Neural progenitor cell (in vitro differentiated cells): ENCODE measurements at regions not wholly inside any gene's neighbourhood (a gene's known extent, or its start where the extent isn't known, plus 50 kb on each side); places are given as distances from the start of the nearest gene placed in this dataset.

Experiments
- DNase-seq: peaks from one replicate; pipeline ENCODE4 v3.0.0-alpha.2; 2016; ENCODE audit warnings: low spot score
- H2AFZ ChIP-seq: fragments of 200-600 bp; sonication (generic); replicated peaks from 2 replicates; pipeline ENCODE4 v1.6.1; 2016; ENCODE audit warnings: antibody characterized with exemption
- H3F3A ChIP-seq: fragments of 200-600 bp; sonication (generic); 2 replicates; pipeline ENCODE4 v1.6.1; 2016; ENCODE audit warnings: antibody characterized with exemption, low read depth
- H3K27ac ChIP-seq: fragments of 200-600 bp; sonication (generic); 2 replicates; pipeline ENCODE4 v1.5.1; 2016; ENCODE audit warnings: mild to moderate bottlenecking
- H3K27me3 ChIP-seq: fragments of 200-600 bp; sonication (generic); 2 replicates; pipeline ENCODE4 v1.6.1; 2016; ENCODE audit warnings: mild to moderate bottlenecking, moderate library complexity
- H3K36me3 ChIP-seq: fragments of 200-600 bp; sonication (generic); 2 replicates; pipeline ENCODE4 v1.5.1; 2016
- H3K4me1 ChIP-seq: fragments of 200-600 bp; sonication (generic); 2 replicates; pipeline ENCODE4 v1.6.1; 2016; ENCODE audit warnings: mixed run types
- H3K4me2 ChIP-seq: fragments of 200-600 bp; sonication (generic); 2 replicates; pipeline ENCODE4 v1.6.1; 2016
- H3K4me3 ChIP-seq: fragments of 200-600 bp; sonication (generic); 2 replicates; pipeline ENCODE4 v1.5.1; 2016
- H3K79me2 ChIP-seq: fragments of 200-600 bp; sonication (generic); 2 replicates; pipeline ENCODE4 v1.6.1; 2016; ENCODE audit warnings: low read depth
- H3K9ac ChIP-seq: fragments of 200-600 bp; sonication (generic); 2 replicates; pipeline ENCODE4 v1.6.1; 2016
- H3K9me3 ChIP-seq: fragments of 200-600 bp; sonication (generic); 2 replicates; pipeline ENCODE4 v1.5.1; 2016; ENCODE audit warnings: low read depth
- H4K20me1 ChIP-seq: fragments of 200-600 bp; sonication (generic); 2 replicates; pipeline ENCODE4 v1.6.1; 2016; ENCODE audit warnings: low read depth
- H3K27ac Mint-ChIP-seq: 3 replicates; pipeline ENCODE4 v1.8.0; 2021; ENCODE audit warnings: mixed read lengths
- H3K27me3 Mint-ChIP-seq: 2 replicates; pipeline ENCODE4 v1.8.0; 2022; ENCODE audit warnings: low read depth, mild to moderate bottlenecking, inconsistent platforms, moderate library complexity, mixed read lengths; ENCODE audit not compliant: insufficient read depth
- H3K36me3 Mint-ChIP-seq: 3 replicates; pipeline ENCODE4 v1.8.0; 2021; ENCODE audit warnings: mixed read lengths
- H3K4me1 Mint-ChIP-seq: 3 replicates; pipeline ENCODE4 v1.8.0; 2021; ENCODE audit warnings: mixed read lengths
- H3K4me3 Mint-ChIP-seq: 3 replicates; pipeline ENCODE4 v1.8.0; 2021; ENCODE audit warnings: mild to moderate bottlenecking, moderate library complexity, mixed read lengths
- H3K9me3 Mint-ChIP-seq: 3 replicates; pipeline ENCODE4 v1.8.0; 2020; ENCODE audit warnings: mixed read lengths
- CTCF ChIP-seq: fragments of 200-600 bp; sonication (generic); IDR thresholded peaks from 2 replicates; pipeline ENCODE4 v1.5.1; 2017; ENCODE audit warnings: antibody characterized with exemption, mild to moderate bottlenecking
- EZH2 ChIP-seq: fragments of 200-600 bp; sonication (generic); IDR thresholded peaks from 2 replicates; pipeline ENCODE4 v1.6.1; 2017; ENCODE audit warnings: antibody characterized with exemption, mild to moderate bottlenecking, moderate library complexity
- EZH2phosphoT487 ChIP-seq: fragments of 200-600 bp; sonication (generic); IDR thresholded peaks from 2 replicates; pipeline ENCODE4 v1.6.1; 2017; ENCODE audit warnings: antibody characterized with exemption

GRCh38 chr2:236444187-236444586, 125.4 kb upstream of the ACKR3 start:
- no peak overlapping the region for H3K4me3 Mint-ChIP-seq

GRCh38 chr2:236445678-236446077, 123.9 kb upstream of the ACKR3 start:
- no peaks in the 10 kb centered on the region for H3K36me3 Mint-ChIP-seq
- H3K4me3 Mint-ChIP-seq, result no peak overlapping the region
- H3K27ac Mint-ChIP-seq, result no peak overlapping the region
- Histone ChIP-seq H2AFZ (no peak overlapping the region), H3K27me3 (no peaks in the 10 kb centered on the region), H3K79me2 (no peaks in the 10 kb centered on the region), H3K4me2 (no peak overlapping the region), H3K27ac (no peak overlapping the region), H3K4me3 (no peak overlapping the region), H4K20me1 (no peaks in the 10 kb centered on the region), H3K9ac (no peak overlapping the region), H3K4me1 (no peaks in the 10 kb centered on the region), H3K9me3 (no peaks in the 10 kb centered on the region), H3F3A (no peaks in the 10 kb centered on the region), H3K36me3 (no peaks in the 10 kb centered on the region)
- DNase-seq, result no peak
- H3K9me3 Mint-ChIP-seq, result no peaks in the 10 kb centered on the region
- H3K4me1 Mint-ChIP-seq, result no peaks in the 10 kb centered on the region
- H3K27me3 Mint-ChIP-seq, result peaks cover 2% of the 10 kb centered on the region
- TF ChIP-seq EZH2 (no peak), EZH2phosphoT487 (no peak), CTCF (no peak)

More at GRCh38 chr2:236444187-236444586, 125.4 kb upstream of the ACKR3 start:
- no peaks in the 10 kb centered on the region for H3K4me1 ChIP-seq
- H3K9me3 ChIP-seq, result no peaks in the 10 kb centered on the region
- Mint-ChIP-seq H3K27me3 (peaks cover 2% of the 10 kb centered on the region), H3K36me3 (no peaks in the 10 kb centered on the region), H3K9me3 (no peaks in the 10 kb centered on the region), H3K27ac (no peak overlapping the region), H3K4me1 (no peaks in the 10 kb centered on the region)
- no peaks in the 10 kb centered on the region for H4K20me1 ChIP-seq
- no peak overlapping the region for H3K9ac ChIP-seq
- no peak for DNase-seq
- H3K4me3 ChIP-seq, result no peak overlapping the region
- no peaks in the 10 kb centered on the region for H3K79me2 ChIP-seq
- H3K4me2 ChIP-seq, result no peak overlapping the region
- no peak overlapping the region for H2AFZ ChIP-seq
- TF ChIP-seq CTCF, result no peak
- no peak for TF ChIP-seq EZH2
- TF ChIP-seq EZH2phosphoT487, result no peak
- H3K36me3 ChIP-seq, result no peaks in the 10 kb centered on the region
- H3F3A ChIP-seq, result no peaks in the 10 kb centered on the region
- no peak overlapping the region for H3K27ac ChIP-seq
- no peaks in the 10 kb centered on the region for H3K27me3 ChIP-seq

GRCh38 chr2:236446521-236446920, 123.1 kb upstream of the ACKR3 start:
- Histone ChIP-seq H3K36me3 (no peaks in the 10 kb centered on the region), H3K27me3 (no peaks in the 10 kb centered on the region), H3K27ac (no peak overlapping the region), H3K4me2 (no peak overlapping the region), H3K9me3 (no peaks in the 10 kb centered on the region), H3K4me1 (no peaks in the 10 kb centered on the region), H4K20me1 (no peaks in the 10 kb centered on the region), H3K9ac (no peak overlapping the region), H3F3A (no peaks in the 10 kb centered on the region), H3K4me3 (no peak overlapping the region), H2AFZ (no peak overlapping the region), H3K79me2 (no peaks in the 10 kb centered on the region)
- H3K9me3 Mint-ChIP-seq, result no peaks in the 10 kb centered on the region
- TF ChIP-seq CTCF (no peak), EZH2phosphoT487 (no peak), EZH2 (no peak)
- no peak overlapping the region for H3K27ac Mint-ChIP-seq
- H3K36me3 Mint-ChIP-seq, result no peaks in the 10 kb centered on the region
- H3K27me3 Mint-ChIP-seq, result peaks cover 2% of the 10 kb centered on the region
- DNase-seq, result no peak
- H3K4me3 Mint-ChIP-seq, result no peak overlapping the region
- H3K4me1 Mint-ChIP-seq, result no peaks in the 10 kb centered on the region
